ENCODE measurements at regions not wholly inside any gene's neighbourhood (a gene's known extent, or its start where the extent isn't known, plus 50 kb on each side); places are given as distances from the start of the nearest gene placed in this dataset.

DNA sequence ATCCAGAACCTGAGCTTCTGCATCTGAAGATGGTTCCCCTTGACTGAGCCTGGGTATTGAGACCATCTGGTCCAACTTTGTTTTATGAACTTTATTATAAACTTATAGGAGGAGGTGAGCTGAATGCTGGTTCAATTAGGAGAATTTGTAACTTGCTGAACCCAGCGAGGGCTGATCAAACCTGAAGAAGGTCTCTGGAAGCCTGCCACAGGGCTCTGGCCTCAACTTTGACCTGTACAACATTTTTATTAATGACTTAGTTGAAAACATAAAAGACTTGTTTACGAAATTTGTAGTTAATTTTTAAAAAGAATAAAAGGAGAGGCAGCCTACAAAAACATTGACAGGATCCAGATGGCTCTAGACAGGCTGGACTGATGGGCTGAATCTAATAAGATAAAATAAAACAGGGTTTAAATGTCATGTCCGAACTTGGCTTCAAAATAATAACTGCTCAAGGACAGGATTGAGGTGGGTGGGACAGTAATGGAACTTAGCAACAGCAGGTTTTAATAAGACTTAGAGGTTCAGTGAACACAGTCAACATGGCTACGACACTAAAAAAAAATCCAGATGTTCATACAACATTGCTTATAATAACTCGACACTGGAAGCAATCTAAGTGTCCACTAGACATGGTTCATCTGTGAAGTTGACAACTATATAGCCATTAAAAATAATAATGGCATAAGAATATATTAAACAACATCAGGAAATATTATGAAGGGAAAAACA is 53.4 kb upstream of the GJB5 start:
- DNase-seq (ENCODE audit: low spot score): no peak

Measured in GM03348 (cell line).